Mesothelial cell of epicardium (in vitro differentiated cells): ENCODE measurements at regions not wholly inside any gene's neighbourhood (a gene's known extent, or its start where the extent isn't known, plus 50 kb on each side); places are given as distances from the start of the nearest gene placed in this dataset.

Experiments used
- DNase-seq, 2 experiments: peaks; one replicate each; pipeline ENCODE4 v3.0.0; 2021; ENCODE audit warnings: low spot score in 2 of 2; ENCODE audit not compliant: unreplicated experiment in 2 of 2
- H3K27ac Mint-ChIP-seq: 2 replicates; pipeline ENCODE4 v1.8.0; 2021; ENCODE audit warnings: mixed read lengths
- H3K27me3 Mint-ChIP-seq: 2 replicates; pipeline ENCODE4 v1.8.0; 2021; ENCODE audit warnings: low read depth, mixed read lengths
- H3K36me3 Mint-ChIP-seq: 2 replicates; pipeline ENCODE4 v1.8.0; 2021; ENCODE audit warnings: mixed read lengths
- H3K4me1 Mint-ChIP-seq: 2 replicates; pipeline ENCODE4 v1.8.0; 2021; ENCODE audit warnings: mixed read lengths
- H3K4me3 Mint-ChIP-seq: 2 replicates; pipeline ENCODE4 v1.8.0; 2021; ENCODE audit warnings: mild to moderate bottlenecking, moderate library complexity, mixed read lengths
- H3K9me3 Mint-ChIP-seq: 2 replicates; pipeline ENCODE4 v1.8.0; 2021; ENCODE audit warnings: mixed read lengths
- TF ChIP-seq, protein P1 (sequence below): fragments of 200-600 bp; sonication (generic); IDR thresholded peaks from one replicate; pipeline ENCODE4 v1.5.0; 2021; ENCODE audit warnings: antibody characterized with exemption; ENCODE audit not compliant: unreplicated experiment

DNA sequence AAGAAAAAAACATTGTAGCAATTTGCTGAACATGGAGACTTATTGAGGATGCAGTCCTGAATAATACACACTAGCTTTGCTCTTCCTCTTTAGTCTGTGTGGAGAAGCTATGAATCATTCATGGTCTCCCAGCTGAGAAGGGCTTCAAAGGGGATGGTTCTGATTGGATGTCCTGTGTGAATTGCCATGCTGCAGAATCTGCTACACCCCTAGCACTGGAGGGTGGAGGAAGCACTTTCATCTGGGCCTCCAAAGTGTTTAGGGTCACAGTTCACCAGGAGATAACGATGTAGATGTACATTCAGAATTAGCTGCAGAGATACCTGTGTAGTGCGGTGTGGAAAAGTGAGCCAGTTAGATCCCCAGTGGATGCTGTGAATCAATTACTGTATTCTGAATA lies 321.1 kb upstream of the EDNRB start:
- H3K9me3 Mint-ChIP-seq = no peaks in the 10 kb centered on the region
- H3K27me3 Mint-ChIP-seq = peaks cover 19% of the 10 kb centered on the region
- no peaks in the 10 kb centered on the region for H3K4me1 Mint-ChIP-seq
- no peaks in the 10 kb centered on the region for H3K36me3 Mint-ChIP-seq
- TF ChIP-seq, protein P1, sequence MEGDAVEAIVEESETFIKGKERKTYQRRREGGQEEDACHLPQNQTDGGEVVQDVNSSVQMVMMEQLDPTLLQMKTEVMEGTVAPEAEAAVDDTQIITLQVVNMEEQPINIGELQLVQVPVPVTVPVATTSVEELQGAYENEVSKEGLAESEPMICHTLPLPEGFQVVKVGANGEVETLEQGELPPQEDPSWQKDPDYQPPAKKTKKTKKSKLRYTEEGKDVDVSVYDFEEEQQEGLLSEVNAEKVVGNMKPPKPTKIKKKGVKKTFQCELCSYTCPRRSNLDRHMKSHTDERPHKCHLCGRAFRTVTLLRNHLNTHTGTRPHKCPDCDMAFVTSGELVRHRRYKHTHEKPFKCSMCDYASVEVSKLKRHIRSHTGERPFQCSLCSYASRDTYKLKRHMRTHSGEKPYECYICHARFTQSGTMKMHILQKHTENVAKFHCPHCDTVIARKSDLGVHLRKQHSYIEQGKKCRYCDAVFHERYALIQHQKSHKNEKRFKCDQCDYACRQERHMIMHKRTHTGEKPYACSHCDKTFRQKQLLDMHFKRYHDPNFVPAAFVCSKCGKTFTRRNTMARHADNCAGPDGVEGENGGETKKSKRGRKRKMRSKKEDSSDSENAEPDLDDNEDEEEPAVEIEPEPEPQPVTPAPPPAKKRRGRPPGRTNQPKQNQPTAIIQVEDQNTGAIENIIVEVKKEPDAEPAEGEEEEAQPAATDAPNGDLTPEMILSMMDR = no peak
- no peak overlapping the region for H3K4me3 Mint-ChIP-seq
- DNase-seq = no peak
- H3K27ac Mint-ChIP-seq = no peak overlapping the region

DNA sequence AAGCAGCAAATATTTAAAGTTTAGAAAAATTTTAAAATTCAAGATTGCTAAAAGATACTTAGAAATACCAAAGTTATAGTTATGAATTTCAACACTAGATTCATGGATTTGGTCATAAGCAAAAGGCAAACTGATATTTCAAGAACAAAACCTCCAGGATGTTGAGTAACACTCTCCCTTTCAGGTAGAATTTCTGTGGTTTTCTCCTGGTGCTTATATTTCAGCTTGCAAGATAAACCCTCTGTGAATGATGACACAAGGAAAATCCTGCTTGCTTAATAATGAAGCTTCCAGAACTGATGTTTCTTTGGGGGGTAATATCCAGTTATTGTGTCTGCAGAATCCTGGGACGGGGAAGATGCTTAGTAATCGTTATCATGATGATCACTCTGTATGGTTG lies 320.3 kb upstream of the EDNRB start:
- DNase-seq = no peak
- no peaks in the 10 kb centered on the region for H3K9me3 Mint-ChIP-seq
- H3K4me3 Mint-ChIP-seq = no peak overlapping the region
- H3K27ac Mint-ChIP-seq = no peak overlapping the region
- peaks cover 17% of the 10 kb centered on the region for H3K27me3 Mint-ChIP-seq
- H3K4me1 Mint-ChIP-seq = no peaks in the 10 kb centered on the region
- H3K36me3 Mint-ChIP-seq = no peaks in the 10 kb centered on the region
- TF ChIP-seq, protein P1 = no peak

DNA sequence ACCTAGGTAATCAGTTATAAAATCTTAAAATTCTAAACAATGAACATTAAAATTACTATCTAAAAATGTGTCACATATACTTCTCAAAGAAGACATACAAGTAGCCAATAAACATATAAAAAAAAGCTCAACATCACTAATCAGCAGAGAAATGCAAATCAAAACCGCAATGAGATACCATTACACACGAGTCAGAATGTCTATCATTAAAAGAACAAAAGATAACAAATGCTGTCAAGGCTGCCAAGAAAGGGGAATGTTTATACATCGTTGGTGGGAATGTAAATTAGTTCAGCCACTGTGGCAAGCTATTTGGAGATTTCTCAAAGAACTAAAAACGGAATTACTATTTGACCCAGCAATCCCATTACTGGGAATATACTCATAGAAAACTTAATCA lies 310.3 kb upstream of the EDNRB start:
- TF ChIP-seq, protein P1 = no peak
- no peak for DNase-seq
- H3K9me3 Mint-ChIP-seq = no peaks in the 10 kb centered on the region
- H3K27ac Mint-ChIP-seq = no peak overlapping the region
- peaks cover 22% of the 10 kb centered on the region for H3K27me3 Mint-ChIP-seq
- no peaks in the 10 kb centered on the region for H3K36me3 Mint-ChIP-seq
- no peak overlapping the region for H3K4me3 Mint-ChIP-seq
- H3K4me1 Mint-ChIP-seq = no peaks in the 10 kb centered on the region

DNA sequence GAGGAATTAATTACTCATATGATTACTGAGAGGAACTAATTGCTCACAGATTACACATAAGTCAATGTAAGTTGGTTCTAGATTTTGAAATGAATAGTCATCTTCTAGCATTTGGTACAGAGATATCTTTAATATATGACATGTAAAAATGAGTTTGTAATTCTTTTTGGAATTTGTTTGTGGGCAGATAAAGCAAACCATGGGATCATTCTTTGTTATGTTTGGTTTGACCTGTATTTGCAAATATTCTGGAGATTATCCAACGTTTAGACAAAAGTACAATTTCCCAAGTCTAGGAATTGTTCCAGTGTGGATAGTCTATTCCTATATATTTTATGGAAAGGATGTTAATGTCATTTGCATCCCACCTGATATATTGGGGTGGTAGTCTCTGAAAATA lies 309.6 kb upstream of the EDNRB start:
- H3K27ac Mint-ChIP-seq = no peak overlapping the region
- DNase-seq = no peak

DNA sequence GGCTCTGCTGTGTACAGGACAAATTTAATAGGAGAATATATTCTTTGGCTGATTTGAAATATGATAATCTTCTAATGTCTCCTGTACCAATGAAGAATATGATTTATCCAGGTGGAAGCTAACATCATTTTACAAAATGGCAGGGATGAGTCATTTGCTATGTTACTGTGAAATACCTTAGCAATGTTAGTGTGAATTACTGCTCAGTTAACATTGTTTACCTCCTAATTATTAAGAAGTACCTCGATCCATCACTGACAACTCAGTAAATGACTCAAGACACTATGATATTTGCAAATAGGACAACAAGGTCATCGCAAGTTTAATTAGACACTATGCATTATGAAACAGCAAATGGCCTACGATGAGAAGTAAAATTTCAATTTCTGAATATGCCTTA lies 309.1 kb upstream of the EDNRB start:
- no peaks in the 10 kb centered on the region for H3K9me3 Mint-ChIP-seq
- no peaks in the 10 kb centered on the region for H3K36me3 Mint-ChIP-seq
- DNase-seq = no peak
- peaks cover 20% of the 10 kb centered on the region for H3K27me3 Mint-ChIP-seq
- no peak overlapping the region for H3K27ac Mint-ChIP-seq
- H3K4me3 Mint-ChIP-seq = no peak overlapping the region
- TF ChIP-seq, protein P1 = no peak
- H3K4me1 Mint-ChIP-seq = no peaks in the 10 kb centered on the region

More for the DNA sequence above, 309.6 kb upstream of the EDNRB start:
- no peaks in the 10 kb centered on the region for H3K4me1 Mint-ChIP-seq
- TF ChIP-seq, protein P1 = no peak
- no peak overlapping the region for H3K4me3 Mint-ChIP-seq
- H3K36me3 Mint-ChIP-seq = no peaks in the 10 kb centered on the region
- H3K27me3 Mint-ChIP-seq = peaks cover 20% of the 10 kb centered on the region
- no peaks in the 10 kb centered on the region for H3K9me3 Mint-ChIP-seq

DNA sequence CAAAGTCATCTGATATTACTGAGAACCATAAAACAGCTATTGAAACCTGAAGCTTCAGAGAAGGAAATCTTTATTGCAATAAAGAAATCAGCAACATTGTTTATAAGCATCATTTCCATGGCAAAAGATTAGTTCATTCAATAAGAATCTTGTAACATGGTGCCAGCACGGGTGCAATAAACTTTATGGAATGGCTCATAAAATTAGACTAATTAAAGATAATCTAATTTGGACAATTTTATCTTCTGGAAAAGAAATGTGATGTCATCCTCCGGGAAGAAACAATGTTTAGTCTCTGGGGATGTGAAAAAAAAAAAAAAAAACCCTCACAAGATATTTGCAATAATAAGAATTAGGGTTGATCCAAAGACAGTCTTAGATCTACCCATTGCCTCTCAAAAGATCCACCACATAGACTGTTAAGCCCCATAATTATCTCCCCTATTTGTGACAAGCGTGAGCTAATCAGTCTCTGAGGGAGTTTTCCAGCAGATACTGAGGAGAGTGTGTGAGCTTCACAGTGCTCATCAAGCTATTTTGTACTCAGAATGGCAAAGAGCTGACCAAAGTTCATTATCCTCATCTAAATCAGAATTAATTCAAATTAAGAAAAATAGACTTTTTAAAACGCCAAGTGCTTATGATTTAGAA lies 297.0 kb upstream of the EDNRB start:
- no peak for DNase-seq
- peaks cover 27% of the 10 kb centered on the region for H3K27me3 Mint-ChIP-seq
- no peaks in the 10 kb centered on the region for H3K36me3 Mint-ChIP-seq
- H3K9me3 Mint-ChIP-seq = no peaks in the 10 kb centered on the region
- H3K27ac Mint-ChIP-seq = no peak overlapping the region
- no peak overlapping the region for H3K4me3 Mint-ChIP-seq
- TF ChIP-seq, protein P1 = no peak
- no peaks in the 10 kb centered on the region for H3K4me1 Mint-ChIP-seq
